ENCODE measurements at regions not wholly inside any gene's neighbourhood (a gene's known extent, or its start where the extent isn't known, plus 50 kb on each side); places are given as distances from the start of the nearest gene placed in this dataset.

DNA sequence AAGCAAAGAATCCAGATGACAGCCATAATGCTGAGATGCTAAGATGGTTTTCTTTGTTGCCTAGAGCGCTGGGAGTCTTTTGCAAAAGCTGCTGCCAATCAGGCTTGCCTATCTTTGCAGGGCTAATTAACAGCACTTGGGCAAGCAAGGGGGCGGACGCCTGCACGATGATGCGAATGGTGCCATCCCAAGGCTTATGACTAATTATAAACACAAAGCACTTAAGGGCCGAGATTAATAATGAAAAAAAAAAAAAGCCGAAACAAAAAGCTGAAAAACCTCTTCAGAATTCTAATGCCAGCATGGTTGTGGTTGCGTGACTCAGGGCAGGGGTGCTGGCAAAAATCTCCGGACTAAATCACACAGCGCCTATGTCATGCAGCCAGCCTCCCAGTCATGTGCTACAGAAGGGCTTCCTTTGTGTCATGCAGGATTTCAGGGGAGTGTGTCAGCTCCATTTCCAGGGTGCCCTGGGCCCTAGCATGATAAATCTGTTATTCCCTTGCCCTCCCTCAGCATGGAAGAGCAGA lies 185.0 kb upstream of the ANKRD28 start:
- TF ChIP-seq, protein P1, sequence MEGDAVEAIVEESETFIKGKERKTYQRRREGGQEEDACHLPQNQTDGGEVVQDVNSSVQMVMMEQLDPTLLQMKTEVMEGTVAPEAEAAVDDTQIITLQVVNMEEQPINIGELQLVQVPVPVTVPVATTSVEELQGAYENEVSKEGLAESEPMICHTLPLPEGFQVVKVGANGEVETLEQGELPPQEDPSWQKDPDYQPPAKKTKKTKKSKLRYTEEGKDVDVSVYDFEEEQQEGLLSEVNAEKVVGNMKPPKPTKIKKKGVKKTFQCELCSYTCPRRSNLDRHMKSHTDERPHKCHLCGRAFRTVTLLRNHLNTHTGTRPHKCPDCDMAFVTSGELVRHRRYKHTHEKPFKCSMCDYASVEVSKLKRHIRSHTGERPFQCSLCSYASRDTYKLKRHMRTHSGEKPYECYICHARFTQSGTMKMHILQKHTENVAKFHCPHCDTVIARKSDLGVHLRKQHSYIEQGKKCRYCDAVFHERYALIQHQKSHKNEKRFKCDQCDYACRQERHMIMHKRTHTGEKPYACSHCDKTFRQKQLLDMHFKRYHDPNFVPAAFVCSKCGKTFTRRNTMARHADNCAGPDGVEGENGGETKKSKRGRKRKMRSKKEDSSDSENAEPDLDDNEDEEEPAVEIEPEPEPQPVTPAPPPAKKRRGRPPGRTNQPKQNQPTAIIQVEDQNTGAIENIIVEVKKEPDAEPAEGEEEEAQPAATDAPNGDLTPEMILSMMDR (IDR thresholded peaks at IDR 0.05) = no peak
- no peak for TF ChIP-seq POLR2A (IDR thresholded peaks at IDR 0.05)
